ENCODE measurements at regions not wholly inside any gene's neighbourhood (a gene's known extent, or its start where the extent isn't known, plus 50 kb on each side); places are given as distances from the start of the nearest gene placed in this dataset.

DNA sequence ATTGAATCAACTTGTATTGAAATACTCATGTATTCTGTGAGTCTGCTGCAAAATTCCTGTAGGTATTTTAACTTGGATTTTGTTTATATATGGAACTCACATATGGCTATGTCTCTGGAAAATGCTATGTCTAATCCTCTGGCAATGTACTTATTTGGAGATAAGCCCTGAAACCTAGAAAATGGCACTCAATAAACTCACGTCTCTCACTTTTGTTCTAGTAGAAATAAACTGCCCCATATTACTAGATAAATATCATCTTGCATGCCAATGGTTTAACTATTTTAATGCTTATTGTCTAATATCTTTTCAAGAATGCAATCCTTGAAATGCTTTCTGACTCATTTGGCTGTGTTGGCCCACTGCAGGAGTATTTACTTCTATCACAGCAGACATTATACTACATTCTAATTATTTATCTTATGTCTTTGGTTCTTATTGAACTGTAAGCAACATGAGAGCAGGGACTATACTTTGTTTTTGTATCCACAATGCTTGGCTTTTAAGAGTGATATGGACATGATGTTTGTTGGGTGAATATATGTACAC is 292.2 kb upstream of the RSPO3 start:
- Histone ChIP-seq H3K4me1 (ENCODE audit: control insufficient read depth, insufficient read depth, low read length) (no peaks in the 10 kb centered on the region), H3K27me3 (replicated peaks in 1 of 2; ENCODE audit: control insufficient read depth in 2 of 2, insufficient read depth in 2 of 2, low read length in 1 of 2) (no peaks in the 10 kb centered on the region), H3K79me2 (ENCODE audit: control insufficient read depth, insufficient read depth, low read length) (no peaks in the 10 kb centered on the region), H3K36me3 (ENCODE audit: control insufficient read depth in 2 of 2, insufficient read depth in 2 of 2, low read length in 1 of 2) (no peaks in the 10 kb centered on the region), H3K4me2 (ENCODE audit: control insufficient read depth, insufficient read depth) (no peak overlapping the region), H3K9ac (ENCODE audit: control insufficient read depth, insufficient read depth, low read length) (no peak overlapping the region), H4K20me1 (ENCODE audit: control insufficient read depth, insufficient read depth) (no peaks in the 10 kb centered on the region), H3K4me3 (no peak overlapping the region), H3K9me3 (replicated peaks; ENCODE audit: control insufficient read depth, insufficient read depth, low read length) (no peaks in the 10 kb centered on the region), H2AFZ (ENCODE audit: control insufficient read depth, low read depth, low read length) (no peak overlapping the region), H3K27ac (ENCODE audit: control insufficient read depth, insufficient read depth) (no peak overlapping the region)
- SMC1A ChIA-PET (ENCODE audit: uncharacterized antibody, unreplicated experiment): no interaction called here
- no TSS peak for BruUV-seq (replicated peaks)
- CTCF ChIA-PET: no interaction called here
- intact Hi-C loops (cut with micrococcal nuclease; ENCODE audit: unreplicated experiment): no loop called here
- no peak for ATAC-seq
- no peak for DNase-seq (ENCODE audit: low read depth, low spot score)
- in situ Hi-C loops (cut with MboI): no loop called here
- POLR2A ChIA-PET: no interaction called here
- no peak for TF ChIP-seq NFYB (IDR thresholded peaks at IDR 0.05; ENCODE audit: insufficient read depth, low read depth, low read length)
- TF ChIP-seq BACH1 (IDR thresholded peaks at IDR 0.05; ENCODE audit: borderline replicate concordance): no peak
- TF ChIP-seq FOS (IDR thresholded peaks at IDR 0.05; ENCODE audit: borderline replicate concordance, extremely low read depth, insufficient read length): no peak
- WGBS (ENCODE audit: insufficient coverage, insufficient replicate concordance, low lambda C conversion rate, missing lambda C conversion rate): 0% methylated on average over 1 of the region's 1 CpG
- RAD21 ChIA-PET (ENCODE audit: unreplicated experiment): no interaction called here
- FAIRE-seq: no peak

DNA sequence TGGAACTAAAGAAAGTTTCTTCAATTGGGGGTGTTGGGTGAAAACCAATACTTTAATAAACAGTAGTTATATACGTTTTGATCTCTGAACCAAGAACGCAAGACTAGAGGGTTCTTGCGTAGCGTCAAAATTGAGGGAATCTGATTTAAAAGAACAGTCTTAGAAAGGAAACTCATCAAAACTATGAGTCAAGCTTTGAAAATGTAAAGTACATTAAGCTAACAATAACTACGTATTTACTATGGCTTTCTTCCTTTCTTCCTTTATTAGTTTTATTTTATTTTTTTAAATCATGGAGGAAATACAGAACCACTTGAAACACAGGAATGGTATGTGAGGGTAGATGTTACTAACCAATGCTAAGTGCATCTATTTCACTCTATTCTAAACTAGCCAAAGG is 287.0 kb upstream of the RSPO3 start:
- no peak for FAIRE-seq
- no peaks in the 10 kb centered on the region for H3K9me3 ChIP-seq (replicated peaks; ENCODE audit: control insufficient read depth, insufficient read depth, low read length)
- in situ Hi-C loops (cut with MboI): no loop called here
- no peak overlapping the region for H3K4me3 ChIP-seq
- no peak for ATAC-seq
- BruUV-seq (replicated peaks): no TSS peak
- SMC1A ChIA-PET (ENCODE audit: uncharacterized antibody, unreplicated experiment): no interaction called here
- H3K79me2 ChIP-seq (ENCODE audit: control insufficient read depth, insufficient read depth, low read length): no peaks in the 10 kb centered on the region
- RAD21 ChIA-PET (ENCODE audit: unreplicated experiment): no interaction called here
- H4K20me1 ChIP-seq (ENCODE audit: control insufficient read depth, insufficient read depth): no peaks in the 10 kb centered on the region
- H3K27me3 ChIP-seq (replicated peaks in 1 of 2; ENCODE audit: control insufficient read depth in 2 of 2, insufficient read depth in 2 of 2, low read length in 1 of 2): no peaks in the 10 kb centered on the region
- intact Hi-C loops (cut with micrococcal nuclease; ENCODE audit: unreplicated experiment): no loop called here
- H3K27ac ChIP-seq (ENCODE audit: control insufficient read depth, insufficient read depth): no peak overlapping the region
- TF ChIP-seq IRF4 (IDR thresholded peaks at IDR 0.05; ENCODE audit: low read depth, low read length) (no peak), TCF3 (IDR thresholded peaks at IDR 0.05; ENCODE audit: borderline replicate concordance, insufficient read depth, low read depth, low read length) (no peak), CEBPB (IDR thresholded peaks at IDR 0.05; ENCODE audit: borderline replicate concordance in 1 of 2, low read depth in 2 of 2, low read length in 2 of 2) (no peak), JUNB (IDR thresholded peaks at IDR 0.05) (no peak), DPF2 (IDR thresholded peaks at IDR 0.05) (no peak), HDAC2 (IDR thresholded peaks at IDR 0.05) (no peak), EGR1 (IDR thresholded peaks at IDR 0.05; ENCODE audit: borderline replicate concordance in 1 of 2, low read depth in 2 of 2, low read length in 2 of 2) (no peak), GATAD2B (conservative IDR thresholded peaks at IDR 0.05; ENCODE audit: low read depth) (no peak), ZNF274 (IDR thresholded peaks at IDR 0.05; ENCODE audit: insufficient read depth, insufficient read length) (no peak)
- H3K4me1 ChIP-seq (ENCODE audit: control insufficient read depth, insufficient read depth, low read length): no peaks in the 10 kb centered on the region
- POLR2A ChIA-PET: no interaction called here
- no peak overlapping the region for H2AFZ ChIP-seq (ENCODE audit: control insufficient read depth, low read depth, low read length)
- 40% methylated on average over 5 of the region's 5 CpGs for WGBS (ENCODE audit: insufficient coverage, insufficient replicate concordance, low lambda C conversion rate, missing lambda C conversion rate)
- no peak overlapping the region for H3K4me2 ChIP-seq (ENCODE audit: control insufficient read depth, insufficient read depth)
- H3K9ac ChIP-seq (ENCODE audit: control insufficient read depth, insufficient read depth, low read length): no peak overlapping the region
- no peaks in the 10 kb centered on the region for H3K36me3 ChIP-seq (ENCODE audit: control insufficient read depth in 2 of 2, insufficient read depth in 2 of 2, low read length in 1 of 2)
- CTCF ChIA-PET: no interaction called here
- no peak for DNase-seq (ENCODE audit: low read depth, low spot score)

All from GM12878 (cell line).